ENCODE measurements at regions not wholly inside any gene's neighbourhood (a gene's known extent, or its start where the extent isn't known, plus 50 kb on each side); places are given as distances from the start of the nearest gene placed in this dataset.

DNA sequence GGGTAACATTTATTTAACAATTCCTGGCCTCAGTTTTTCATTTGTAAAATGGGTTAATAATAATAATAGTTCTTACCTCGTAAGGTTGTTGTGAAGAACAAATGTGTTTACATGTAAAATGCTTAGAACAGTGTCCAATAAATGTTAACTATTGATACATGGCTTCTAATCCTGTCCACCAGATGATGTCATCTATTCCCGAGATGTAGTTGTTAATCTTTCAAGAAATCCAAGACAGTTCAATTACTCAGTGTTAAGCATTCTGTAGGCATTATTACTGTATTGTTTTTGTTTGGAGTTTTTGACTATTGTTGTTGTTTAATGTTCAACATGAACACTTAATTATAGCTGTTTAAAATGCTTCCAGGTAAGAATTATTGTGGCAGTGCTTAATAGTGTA, 131.0 kb upstream of the FNDC3A start (continued):
- TF ChIP-seq, protein P1, sequence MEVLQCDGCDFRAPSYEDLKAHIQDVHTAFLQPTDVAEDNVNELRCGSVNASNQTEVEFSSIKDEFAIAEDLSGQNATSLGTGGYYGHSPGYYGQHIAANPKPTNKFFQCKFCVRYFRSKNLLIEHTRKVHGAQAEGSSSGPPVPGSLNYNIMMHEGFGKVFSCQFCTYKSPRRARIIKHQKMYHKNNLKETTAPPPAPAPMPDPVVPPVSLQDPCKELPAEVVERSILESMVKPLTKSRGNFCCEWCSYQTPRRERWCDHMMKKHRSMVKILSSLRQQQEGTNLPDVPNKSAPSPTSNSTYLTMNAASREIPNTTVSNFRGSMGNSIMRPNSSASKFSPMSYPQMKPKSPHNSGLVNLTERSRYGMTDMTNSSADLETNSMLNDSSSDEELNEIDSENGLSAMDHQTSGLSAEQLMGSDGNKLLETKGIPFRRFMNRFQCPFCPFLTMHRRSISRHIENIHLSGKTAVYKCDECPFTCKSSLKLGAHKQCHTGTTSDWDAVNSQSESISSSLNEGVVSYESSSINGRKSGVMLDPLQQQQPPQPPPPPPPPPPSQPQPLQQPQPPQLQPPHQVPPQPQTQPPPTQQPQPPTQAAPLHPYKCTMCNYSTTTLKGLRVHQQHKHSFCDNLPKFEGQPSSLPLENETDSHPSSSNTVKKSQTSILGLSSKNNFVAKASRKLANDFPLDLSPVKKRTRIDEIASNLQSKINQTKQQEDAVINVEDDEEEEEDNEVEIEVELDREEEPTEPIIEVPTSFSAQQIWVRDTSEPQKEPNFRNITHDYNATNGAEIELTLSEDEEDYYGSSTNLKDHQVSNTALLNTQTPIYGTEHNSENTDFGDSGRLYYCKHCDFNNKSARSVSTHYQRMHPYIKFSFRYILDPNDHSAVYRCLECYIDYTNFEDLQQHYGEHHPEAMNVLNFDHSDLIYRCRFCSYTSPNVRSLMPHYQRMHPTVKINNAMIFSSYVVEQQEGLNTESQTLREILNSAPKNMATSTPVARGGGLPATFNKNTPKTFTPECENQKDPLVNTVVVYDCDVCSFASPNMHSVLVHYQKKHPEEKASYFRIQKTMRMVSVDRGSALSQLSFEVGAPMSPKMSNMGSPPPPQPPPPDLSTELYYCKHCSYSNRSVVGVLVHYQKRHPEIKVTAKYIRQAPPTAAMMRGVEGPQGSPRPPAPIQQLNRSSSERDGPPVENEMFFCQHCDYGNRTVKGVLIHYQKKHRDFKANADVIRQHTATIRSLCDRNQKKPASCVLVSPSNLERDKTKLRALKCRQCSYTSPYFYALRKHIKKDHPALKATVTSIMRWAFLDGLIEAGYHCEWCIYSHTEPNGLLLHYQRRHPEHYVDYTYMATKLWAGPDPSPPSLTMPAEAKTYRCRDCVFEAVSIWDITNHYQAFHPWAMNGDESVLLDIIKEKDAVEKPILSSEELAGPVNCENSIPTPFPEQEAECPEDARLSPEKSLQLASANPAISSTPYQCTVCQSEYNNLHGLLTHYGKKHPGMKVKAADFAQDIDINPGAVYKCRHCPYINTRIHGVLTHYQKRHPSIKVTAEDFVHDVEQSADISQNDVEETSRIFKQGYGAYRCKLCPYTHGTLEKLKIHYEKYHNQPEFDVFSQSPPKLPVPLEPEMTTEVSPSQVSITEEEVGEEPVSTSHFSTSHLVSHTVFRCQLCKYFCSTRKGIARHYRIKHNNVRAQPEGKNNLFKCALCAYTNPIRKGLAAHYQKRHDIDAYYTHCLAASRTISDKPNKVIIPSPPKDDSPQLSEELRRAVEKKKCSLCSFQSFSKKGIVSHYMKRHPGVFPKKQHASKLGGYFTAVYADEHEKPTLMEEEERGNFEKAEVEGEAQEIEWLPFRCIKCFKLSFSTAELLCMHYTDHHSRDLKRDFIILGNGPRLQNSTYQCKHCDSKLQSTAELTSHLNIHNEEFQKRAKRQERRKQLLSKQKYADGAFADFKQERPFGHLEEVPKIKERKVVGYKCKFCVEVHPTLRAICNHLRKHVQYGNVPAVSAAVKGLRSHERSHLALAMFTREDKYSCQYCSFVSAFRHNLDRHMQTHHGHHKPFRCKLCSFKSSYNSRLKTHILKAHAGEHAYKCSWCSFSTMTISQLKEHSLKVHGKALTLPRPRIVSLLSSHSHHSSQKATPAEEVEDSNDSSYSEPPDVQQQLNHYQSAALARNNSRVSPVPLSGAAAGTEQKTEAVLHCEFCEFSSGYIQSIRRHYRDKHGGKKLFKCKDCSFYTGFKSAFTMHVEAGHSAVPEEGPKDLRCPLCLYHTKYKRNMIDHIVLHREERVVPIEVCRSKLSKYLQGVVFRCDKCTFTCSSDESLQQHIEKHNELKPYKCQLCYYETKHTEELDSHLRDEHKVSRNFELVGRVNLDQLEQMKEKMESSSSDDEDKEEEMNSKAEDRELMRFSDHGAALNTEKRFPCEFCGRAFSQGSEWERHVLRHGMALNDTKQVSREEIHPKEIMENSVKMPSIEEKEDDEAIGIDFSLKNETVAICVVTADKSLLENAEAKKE (CRISPR knock-in tag; IDR thresholded peaks at IDR 0.05): no peak
- no peak for TF ChIP-seq EZH2phosphoT487 (IDR thresholded peaks at IDR 0.05; ENCODE audit: unreplicated experiment)
- TF ChIP-seq, protein P2, sequence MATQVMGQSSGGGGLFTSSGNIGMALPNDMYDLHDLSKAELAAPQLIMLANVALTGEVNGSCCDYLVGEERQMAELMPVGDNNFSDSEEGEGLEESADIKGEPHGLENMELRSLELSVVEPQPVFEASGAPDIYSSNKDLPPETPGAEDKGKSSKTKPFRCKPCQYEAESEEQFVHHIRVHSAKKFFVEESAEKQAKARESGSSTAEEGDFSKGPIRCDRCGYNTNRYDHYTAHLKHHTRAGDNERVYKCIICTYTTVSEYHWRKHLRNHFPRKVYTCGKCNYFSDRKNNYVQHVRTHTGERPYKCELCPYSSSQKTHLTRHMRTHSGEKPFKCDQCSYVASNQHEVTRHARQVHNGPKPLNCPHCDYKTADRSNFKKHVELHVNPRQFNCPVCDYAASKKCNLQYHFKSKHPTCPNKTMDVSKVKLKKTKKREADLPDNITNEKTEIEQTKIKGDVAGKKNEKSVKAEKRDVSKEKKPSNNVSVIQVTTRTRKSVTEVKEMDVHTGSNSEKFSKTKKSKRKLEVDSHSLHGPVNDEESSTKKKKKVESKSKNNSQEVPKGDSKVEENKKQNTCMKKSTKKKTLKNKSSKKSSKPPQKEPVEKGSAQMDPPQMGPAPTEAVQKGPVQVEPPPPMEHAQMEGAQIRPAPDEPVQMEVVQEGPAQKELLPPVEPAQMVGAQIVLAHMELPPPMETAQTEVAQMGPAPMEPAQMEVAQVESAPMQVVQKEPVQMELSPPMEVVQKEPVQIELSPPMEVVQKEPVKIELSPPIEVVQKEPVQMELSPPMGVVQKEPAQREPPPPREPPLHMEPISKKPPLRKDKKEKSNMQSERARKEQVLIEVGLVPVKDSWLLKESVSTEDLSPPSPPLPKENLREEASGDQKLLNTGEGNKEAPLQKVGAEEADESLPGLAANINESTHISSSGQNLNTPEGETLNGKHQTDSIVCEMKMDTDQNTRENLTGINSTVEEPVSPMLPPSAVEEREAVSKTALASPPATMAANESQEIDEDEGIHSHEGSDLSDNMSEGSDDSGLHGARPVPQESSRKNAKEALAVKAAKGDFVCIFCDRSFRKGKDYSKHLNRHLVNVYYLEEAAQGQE (IDR thresholded peaks at IDR 0.05; ENCODE audit: unreplicated experiment): no peak
- TF ChIP-seq CREB1 (CRISPR knock-in tag; IDR thresholded peaks at IDR 0.05; ENCODE audit: low read depth): no peak
- TF ChIP-seq JUNB (IDR thresholded peaks at IDR 0.05; ENCODE audit: unreplicated experiment): no peak

DNA sequence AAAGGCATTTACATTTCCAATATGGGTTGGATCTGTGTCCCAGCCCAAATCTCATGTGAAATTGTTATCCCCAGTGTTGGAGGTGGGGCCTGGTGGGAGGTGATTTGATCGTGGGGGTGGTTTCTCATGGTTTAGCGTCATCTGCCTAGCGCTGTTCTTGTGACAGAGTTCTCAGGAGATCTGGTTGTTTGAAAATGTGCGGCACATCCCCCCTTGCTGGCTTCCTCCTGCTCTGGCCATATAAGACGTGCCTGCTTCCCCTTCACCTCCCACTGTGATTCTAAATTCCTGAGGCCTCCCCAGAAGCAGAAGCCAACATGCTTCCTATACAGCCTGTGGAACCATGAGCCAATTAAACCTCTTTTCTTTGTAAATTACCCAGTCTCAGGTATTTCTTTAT, 126.2 kb upstream of the FNDC3A start:
- Mint-ChIP-seq H3K9me3 (peaks cover 8% of the 10 kb centered on the region; the same call in 1 of the 3 replicates), H3K4me1 (peaks cover 27% of the 10 kb centered on the region), H3K36me3 (ENCODE audit: low read depth) (peaks cover 8% of the 10 kb centered on the region; the same call in 1 of the 3 replicates), H3K27ac (no peak overlapping the region), H3K27me3 (ENCODE audit: insufficient read depth, low read depth, poor library complexity) (peaks cover 2% of the 10 kb centered on the region), H3K4me3 (no peak overlapping the region)
- no peak overlapping the region for H3K27ac ChIP-seq (ENCODE audit: low read depth)
- peaks cover 27% of the 10 kb centered on the region for H3K4me1 ChIP-seq (ENCODE audit: insufficient read depth)
- H3F3A ChIP-seq (replicated peaks; ENCODE audit: low read depth): no peaks in the 10 kb centered on the region
- H3K36me3 ChIP-seq (ENCODE audit: insufficient read depth): no peaks in the 10 kb centered on the region
- 0 out of 2 replicates have a peak overlapping the region, but pooled peaks have one; percentile 14 for H3K4me2 ChIP-seq
- H3K9me2 ChIP-seq (ENCODE audit: insufficient read depth): no peaks in the 10 kb centered on the region
- H3K4me3 ChIP-seq: no peak overlapping the region
- no peaks in the 10 kb centered on the region for H3K27me3 ChIP-seq (ENCODE audit: insufficient read depth)
- H3K79me2 ChIP-seq (replicated peaks; ENCODE audit: insufficient read depth): no peaks in the 10 kb centered on the region
- H4K20me1 ChIP-seq (replicated peaks; ENCODE audit: insufficient read depth): no peaks in the 10 kb centered on the region
- no peak overlapping the region for H2AFZ ChIP-seq
- ATAC-seq: peak; percentile 62
- peak; percentile 54 for DNase-seq (ENCODE audit: low spot score)
- TF ChIP-seq POLR2AphosphoS5 (IDR thresholded peaks at IDR 0.05; ENCODE audit: low read depth) (no peak), ZNF114 (CRISPR knock-in tag; IDR thresholded peaks at IDR 0.05) (no peak), STAT1 (IDR thresholded peaks at IDR 0.05; ENCODE audit: unreplicated experiment) (no peak), JUNB (IDR thresholded peaks at IDR 0.05; ENCODE audit: unreplicated experiment) (no peak), EZH2 (IDR thresholded peaks at IDR 0.05; ENCODE audit: low read depth, unreplicated experiment) (no peak), CREB1 (CRISPR knock-in tag; IDR thresholded peaks at IDR 0.05; ENCODE audit: low read depth) (no peak)
- TF ChIP-seq, protein P2 (IDR thresholded peaks at IDR 0.05; ENCODE audit: unreplicated experiment): no peak
- TF ChIP-seq, protein P3, sequence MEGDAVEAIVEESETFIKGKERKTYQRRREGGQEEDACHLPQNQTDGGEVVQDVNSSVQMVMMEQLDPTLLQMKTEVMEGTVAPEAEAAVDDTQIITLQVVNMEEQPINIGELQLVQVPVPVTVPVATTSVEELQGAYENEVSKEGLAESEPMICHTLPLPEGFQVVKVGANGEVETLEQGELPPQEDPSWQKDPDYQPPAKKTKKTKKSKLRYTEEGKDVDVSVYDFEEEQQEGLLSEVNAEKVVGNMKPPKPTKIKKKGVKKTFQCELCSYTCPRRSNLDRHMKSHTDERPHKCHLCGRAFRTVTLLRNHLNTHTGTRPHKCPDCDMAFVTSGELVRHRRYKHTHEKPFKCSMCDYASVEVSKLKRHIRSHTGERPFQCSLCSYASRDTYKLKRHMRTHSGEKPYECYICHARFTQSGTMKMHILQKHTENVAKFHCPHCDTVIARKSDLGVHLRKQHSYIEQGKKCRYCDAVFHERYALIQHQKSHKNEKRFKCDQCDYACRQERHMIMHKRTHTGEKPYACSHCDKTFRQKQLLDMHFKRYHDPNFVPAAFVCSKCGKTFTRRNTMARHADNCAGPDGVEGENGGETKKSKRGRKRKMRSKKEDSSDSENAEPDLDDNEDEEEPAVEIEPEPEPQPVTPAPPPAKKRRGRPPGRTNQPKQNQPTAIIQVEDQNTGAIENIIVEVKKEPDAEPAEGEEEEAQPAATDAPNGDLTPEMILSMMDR (conservative IDR thresholded peaks at IDR 0.05; ENCODE audit: low read depth in 2 of 2): no peak
